IMR-90 (cell line): ENCODE measurements at regions not wholly inside any gene's neighbourhood (a gene's known extent, or its start where the extent isn't known, plus 50 kb on each side); places are given as distances from the start of the nearest gene placed in this dataset.
A peak's percentile ranks its signal among the peaks of the same experiment; 100 is the strongest.

ENCODE experiments used
- ATAC-seq: fragments of 200-7000 bp; cut with Tn5 transposase; 2 replicates; pipeline ENCODE4 v1.9.1; 2020; ENCODE audit warnings: low read depth, mild to moderate bottlenecking, moderate library complexity
- BruUV-seq: library from RNA; stranded (reverse); fragments of 400-500 nt; replicated peaks from 2 replicates; lab custom pipeline; 2021; lab: Mats Ljungman, UMichigan
- CTCF ChIA-PET: fragments of 300-600 bp; formaldehyde crosslinking; extraction: SDS; loops from one replicate; lab custom pipeline; 2021; ENCODE audit warnings: antibody characterized with exemption; lab: Yijun Ruan, JAX
- POLR2A ChIA-PET: fragments of 300-600 bp; sonication (Branson Sonifier 250); formaldehyde crosslinking; loops from one replicate; lab custom pipeline; 2022; ENCODE audit warnings: antibody characterized with exemption; ENCODE audit not compliant: unreplicated experiment; lab: Charles Lee
- DNase-seq: peaks from one replicate; pipeline ENCODE4 v3.0.0; 2013
- H2AFZ ChIP-seq: replicated peaks from 2 replicates; pipeline ENCODE3; 2013; ENCODE audit warnings: low read length, mild to moderate bottlenecking; ENCODE audit not compliant: poor library complexity
- H2AK5ac ChIP-seq: 2 replicates; pipeline ENCODE4 v1.6.1; 2013; ENCODE audit warnings: low read depth, low read length, inconsistent platforms
- H2AK9ac ChIP-seq: replicated peaks from 2 replicates; pipeline ENCODE3; 2013; ENCODE audit warnings: mild to moderate bottlenecking, low read depth, low read length, moderate library complexity; ENCODE audit not compliant: poor library complexity
- H2BK120ac ChIP-seq: 2 replicates; pipeline ENCODE4 v1.6.1; 2013; ENCODE audit warnings: low read depth, low read length, inconsistent platforms
- H2BK15ac ChIP-seq: 3 replicates; pipeline ENCODE4 v1.6.1; 2013; ENCODE audit warnings: low read depth, low read length, inconsistent platforms
- H2BK20ac ChIP-seq: 2 replicates; pipeline ENCODE4 v1.6.1; 2013; ENCODE audit warnings: low read depth, mild to moderate bottlenecking, inconsistent platforms, low read length, moderate library complexity
- H2BK5ac ChIP-seq: 2 replicates; pipeline ENCODE4 v1.6.1; 2013; ENCODE audit warnings: mild to moderate bottlenecking, low read depth, low read length, inconsistent platforms; ENCODE audit not compliant: poor library complexity, severe bottlenecking
- H3K14ac ChIP-seq: replicated peaks from 2 replicates; pipeline ENCODE4 v1.6.1; 2013; ENCODE audit warnings: low read depth, low read length, inconsistent platforms
- H3K18ac ChIP-seq: 2 replicates; pipeline ENCODE4 v1.6.1; 2013; ENCODE audit warnings: low read depth, low read length, control low read depth
- H3K23ac ChIP-seq: 2 replicates; pipeline ENCODE4 v1.6.1; 2013; ENCODE audit warnings: low read depth, low read length, inconsistent platforms
- H3K27ac ChIP-seq: 2 replicates; pipeline ENCODE4 v1.5.1; 2013; ENCODE audit warnings: mild to moderate bottlenecking, control low read depth, low read length; ENCODE audit not compliant: insufficient read depth
- H3K27me3 ChIP-seq: 2 replicates; pipeline ENCODE4 v1.6.1; 2013; ENCODE audit warnings: low read length; ENCODE audit not compliant: control insufficient read depth, insufficient read depth
- H3K36me3 ChIP-seq: 2 replicates; pipeline ENCODE4 v1.6.1; 2013; ENCODE audit warnings: low read length, mixed read lengths; ENCODE audit not compliant: control insufficient read depth, insufficient read depth
- H3K4ac ChIP-seq: 2 replicates; pipeline ENCODE4 v1.6.1; 2013; ENCODE audit warnings: low read depth, low read length, inconsistent platforms
- H3K4me1 ChIP-seq: 2 replicates; pipeline ENCODE4 v1.6.1; 2013; ENCODE audit warnings: low read length, mixed read lengths; ENCODE audit not compliant: control insufficient read depth, insufficient read depth
- H3K4me2 ChIP-seq: 2 replicates; pipeline ENCODE4 v1.6.1; 2013; ENCODE audit warnings: low read depth, mild to moderate bottlenecking, control low read depth, low read length, moderate library complexity
- H3K4me3 ChIP-seq: 2 replicates; pipeline ENCODE4 v1.5.1; 2013; ENCODE audit warnings: low read depth, mild to moderate bottlenecking, control low read depth, low read length, moderate library complexity; ENCODE audit not compliant: insufficient read depth
- H3K56ac ChIP-seq: 2 replicates; pipeline ENCODE4 v1.6.1; 2013; ENCODE audit warnings: low read length, inconsistent platforms; ENCODE audit not compliant: insufficient read depth; ENCODE audit errors: extremely low read depth
- H3K79me1 ChIP-seq, 2 experiments: 2 replicates each; pipeline ENCODE4 v1.6.1; 2013; ENCODE audit warnings: low read length in 2 of 2, inconsistent platforms in 1 of 2, low read depth in 1 of 2
- H3K9ac ChIP-seq: 2 replicates; pipeline ENCODE4 v1.6.1; 2013; ENCODE audit warnings: low read depth, low read length, control low read depth
- H3K9me1 ChIP-seq: 2 replicates; pipeline ENCODE4 v1.6.1; 2013; ENCODE audit warnings: low read length, inconsistent platforms; ENCODE audit not compliant: insufficient read depth
- H3K9me3 ChIP-seq: 2 replicates; pipeline ENCODE4 v1.6.1; 2013; ENCODE audit warnings: low read length; ENCODE audit not compliant: control insufficient read depth, insufficient read depth
- H4K20me1 ChIP-seq: 2 replicates; pipeline ENCODE4 v1.6.1; 2013; ENCODE audit warnings: low read length, inconsistent platforms; ENCODE audit not compliant: insufficient read depth
- H4K5ac ChIP-seq: 2 replicates; pipeline ENCODE4 v1.6.1; 2013; ENCODE audit warnings: mild to moderate bottlenecking, low read depth, low read length, control low read depth
- H4K8ac ChIP-seq, 2 experiments: 2 replicates each; pipeline ENCODE4 v1.6.1; 2013; ENCODE audit warnings: low read depth in 2 of 2, low read length in 2 of 2, control low read depth in 1 of 2, inconsistent platforms in 1 of 2
- H4K91ac ChIP-seq: 2 replicates; pipeline ENCODE4 v1.6.1; 2013; ENCODE audit warnings: low read depth, low read length, inconsistent platforms; ENCODE audit not compliant: insufficient read depth
- MAFK ChIP-seq: IDR thresholded peaks from 2 replicates; pipeline ENCODE4 v1.6.1; 2012; ENCODE audit warnings: low read depth, low read length, improper control_type of control experiment
- NFE2L2 ChIP-seq: fragments of 150-350 bp; IDR thresholded peaks from 2 replicates; pipeline ENCODE4 v1.6.1; 2016; ENCODE audit warnings: low read depth, mild to moderate bottlenecking, low read length
- WGBS, 2 experiments: methylation state at CpG; one replicate each; pipeline versions ENCODE4 v1.1.5 to v1.1.7; 2013; ENCODE audit warnings: missing lambda C conversion rate in 2 of 2; ENCODE audit not compliant: insufficient read length in 1 of 2; ENCODE audit errors: extremely low coverage in 2 of 2; 5-methylcytosine and 5-hydroxymethylcytosine counted together
- dilution Hi-C: fragments of 300-500 bp; cut with HindIII; formaldehyde crosslinking; loops from one replicate; pipeline ENCODE4 v1.14.3; 2018; ENCODE audit warnings: low sequenced_read_pairs; ENCODE audit not compliant: unreplicated experiment
- in situ Hi-C: fragments of 300-500 bp; cut with MboI; formaldehyde crosslinking; loops from 3 replicates; pipeline ENCODE4 v1.14.3; 2019; ENCODE audit warnings: low sequenced_read_pairs, inconsistent platforms, mixed read lengths
- intact Hi-C: fragments of 100-400 bp; cut with micrococcal nuclease; formaldehyde crosslinking; loops from 2 replicates; pipeline ENCODE4 v1.10.0; 2022

GRCh38 chr7:114206688-114207087 is 207.9 kb upstream of the FOXP2 start:
- Histone ChIP-seq H3K4me1 (no peaks in the 10 kb centered on the region), H3K14ac (no peak overlapping the region), H2AK9ac (no peak overlapping the region), H3K4me2 (no peak overlapping the region), H3K27me3 (no peaks in the 10 kb centered on the region), H2AFZ (no peak overlapping the region), H2BK5ac (no peak overlapping the region), H3K18ac (no peak overlapping the region), H2AK5ac (no peak overlapping the region), H3K36me3 (no peaks in the 10 kb centered on the region), H2BK20ac (no peak overlapping the region), H3K4ac (no peak overlapping the region), H2BK120ac (no peak overlapping the region), H4K5ac (no peak overlapping the region), H3K27ac (no peak overlapping the region), H4K8ac (no peak overlapping the region), H3K56ac (no peak overlapping the region), H4K20me1 (no peaks in the 10 kb centered on the region), H3K4me3 (no peak overlapping the region), H3K9me1 (no peaks in the 10 kb centered on the region), H3K9me3 (no peaks in the 10 kb centered on the region), H3K23ac (no peak overlapping the region), H4K91ac (no peak overlapping the region), H3K79me1 (no peaks in the 10 kb centered on the region), H3K9ac (no peak overlapping the region), H2BK15ac (no peak overlapping the region)
- CTCF ChIA-PET, result no interaction called here
- ATAC-seq (no peak), DNase-seq (no peak)
- no TSS peak for BruUV-seq
- dilution Hi-C loops (no loop called here), in situ Hi-C loops (no loop called here), intact Hi-C loops (no loop called here)
- WGBS, 2 experiments, result no CpG with 5 or more reads among the region's 1 CpG
- peak; percentile 90 for TF ChIP-seq MAFK
- TF ChIP-seq NFE2L2, result no peak
- POLR2A ChIA-PET, result no interaction called here
